HFFc6 (cell line): ENCODE measurements at regions not wholly inside any gene's neighbourhood (a gene's known extent, or its start where the extent isn't known, plus 50 kb on each side); places are given as distances from the start of the nearest gene placed in this dataset.
"Not testable (repeated sequence)": the region's sequence is repeated elsewhere in the genome, so short reads cannot be mapped to it uniquely, and the experiment has no call there.

ENCODE experiments used
- DNase-seq: peaks from one replicate; pipeline ENCODE4 v3.0.0-alpha.2; 2018
- H3K27ac Mint-ChIP-seq: 2 replicates; pipeline ENCODE4 v1.8.0; 2020; ENCODE audit warnings: mild to moderate bottlenecking, mixed read lengths
- H3K27me3 Mint-ChIP-seq: 2 replicates; pipeline ENCODE4 v1.8.0; 2021; ENCODE audit warnings: mild to moderate bottlenecking, moderate library complexity, mixed read lengths; ENCODE audit not compliant: insufficient read depth
- H3K36me3 Mint-ChIP-seq: 2 replicates; pipeline ENCODE4 v1.8.0; 2021; ENCODE audit warnings: low read depth, mixed read lengths
- H3K4me1 Mint-ChIP-seq: 2 replicates; pipeline ENCODE4 v1.8.0; 2020; ENCODE audit warnings: low read depth, mixed read lengths
- H3K4me3 Mint-ChIP-seq: 2 replicates; pipeline ENCODE4 v1.8.0; 2020; ENCODE audit warnings: mild to moderate bottlenecking, moderate library complexity, mixed read lengths
- H3K9me3 Mint-ChIP-seq: 2 replicates; pipeline ENCODE4 v1.8.0; 2020; ENCODE audit warnings: mild to moderate bottlenecking, mixed read lengths
- TF ChIP-seq, protein P1 (sequence below): fragments of 200-600 bp; sonication (generic); IDR thresholded peaks from 2 replicates; pipeline ENCODE4 v1.5.0; 2021; ENCODE audit warnings: antibody characterized with exemption, mild to moderate bottlenecking

DNA sequence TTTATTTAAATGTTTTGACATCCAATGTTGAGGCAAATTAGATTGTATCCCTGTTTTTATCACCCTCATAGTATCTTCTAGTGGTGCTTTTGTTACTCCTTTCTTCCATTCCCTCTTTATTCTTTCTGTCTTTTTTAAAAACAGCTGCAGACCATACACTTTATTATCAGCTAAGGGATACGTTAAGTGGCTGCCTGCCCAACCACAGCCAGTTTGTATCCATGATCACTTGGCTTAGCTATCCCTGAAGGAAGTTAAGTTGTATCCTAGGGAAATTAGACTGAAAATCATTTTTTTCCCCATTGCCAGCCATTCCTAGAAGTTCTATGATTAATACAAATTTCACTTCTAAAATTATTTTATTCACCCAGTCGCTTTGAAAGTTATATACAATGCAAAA, 1032.7 kb downstream of the NR2F1-AS1 start:
- no peak overlapping the region for H3K4me3 Mint-ChIP-seq
- H3K27ac Mint-ChIP-seq = no peak overlapping the region
- peaks cover 51% of the 10 kb centered on the region for H3K4me1 Mint-ChIP-seq
- no peaks in the 10 kb centered on the region for H3K36me3 Mint-ChIP-seq
- no peaks in the 10 kb centered on the region for H3K27me3 Mint-ChIP-seq
- H3K9me3 Mint-ChIP-seq = no peaks in the 10 kb centered on the region
- TF ChIP-seq, protein P1, sequence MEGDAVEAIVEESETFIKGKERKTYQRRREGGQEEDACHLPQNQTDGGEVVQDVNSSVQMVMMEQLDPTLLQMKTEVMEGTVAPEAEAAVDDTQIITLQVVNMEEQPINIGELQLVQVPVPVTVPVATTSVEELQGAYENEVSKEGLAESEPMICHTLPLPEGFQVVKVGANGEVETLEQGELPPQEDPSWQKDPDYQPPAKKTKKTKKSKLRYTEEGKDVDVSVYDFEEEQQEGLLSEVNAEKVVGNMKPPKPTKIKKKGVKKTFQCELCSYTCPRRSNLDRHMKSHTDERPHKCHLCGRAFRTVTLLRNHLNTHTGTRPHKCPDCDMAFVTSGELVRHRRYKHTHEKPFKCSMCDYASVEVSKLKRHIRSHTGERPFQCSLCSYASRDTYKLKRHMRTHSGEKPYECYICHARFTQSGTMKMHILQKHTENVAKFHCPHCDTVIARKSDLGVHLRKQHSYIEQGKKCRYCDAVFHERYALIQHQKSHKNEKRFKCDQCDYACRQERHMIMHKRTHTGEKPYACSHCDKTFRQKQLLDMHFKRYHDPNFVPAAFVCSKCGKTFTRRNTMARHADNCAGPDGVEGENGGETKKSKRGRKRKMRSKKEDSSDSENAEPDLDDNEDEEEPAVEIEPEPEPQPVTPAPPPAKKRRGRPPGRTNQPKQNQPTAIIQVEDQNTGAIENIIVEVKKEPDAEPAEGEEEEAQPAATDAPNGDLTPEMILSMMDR = no peak
- DNase-seq = no peak

DNA sequence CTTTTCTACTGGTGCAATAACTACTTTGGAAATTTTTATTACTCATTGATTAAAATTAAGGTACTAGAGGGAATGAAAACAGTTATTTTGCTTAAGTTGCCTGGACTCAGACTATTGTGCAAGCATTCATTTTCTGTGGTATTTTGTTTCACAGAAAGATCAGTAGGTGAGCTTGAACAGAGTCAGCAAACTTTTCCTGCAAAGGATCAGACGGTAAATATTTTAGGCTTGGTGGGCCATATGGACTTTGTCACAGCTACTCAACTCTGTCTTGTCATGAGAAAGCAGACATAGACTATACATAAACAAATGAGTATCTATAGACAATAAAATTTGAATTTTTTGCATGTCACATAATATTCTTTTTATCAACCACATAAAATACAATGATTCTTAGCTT, 1036.4 kb downstream of the NR2F1-AS1 start:
- no peak overlapping the region for H3K27ac Mint-ChIP-seq
- peaks cover 57% of the 10 kb centered on the region for H3K4me1 Mint-ChIP-seq
- peaks cover 6% of the 10 kb centered on the region; the same call in 1 of the 2 replicates for H3K36me3 Mint-ChIP-seq
- no peak for DNase-seq
- no peak overlapping the region for H3K4me3 Mint-ChIP-seq
- TF ChIP-seq, protein P1 = no peak
- H3K27me3 Mint-ChIP-seq = no peaks in the 10 kb centered on the region
- H3K9me3 Mint-ChIP-seq = peaks cover 9% of the 10 kb centered on the region

DNA sequence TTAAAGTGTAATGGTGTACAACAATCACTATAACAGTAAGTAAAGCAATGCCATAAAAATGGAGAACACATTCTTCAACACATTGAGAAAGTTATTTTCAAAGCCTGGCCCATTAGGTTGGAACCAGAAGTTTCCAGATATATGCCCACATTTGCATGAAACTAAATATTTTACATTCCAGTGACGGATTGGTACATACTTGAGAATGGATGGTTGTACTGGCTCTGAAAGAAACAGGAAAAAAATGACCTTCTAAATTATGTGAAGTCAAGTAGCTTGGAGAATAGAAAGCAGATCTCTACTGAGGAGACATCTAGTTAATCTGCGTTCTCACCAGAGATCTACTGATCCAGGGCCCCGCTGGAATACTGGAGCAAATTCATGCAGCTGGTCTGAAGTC, 1037.0 kb downstream of the NR2F1-AS1 start:
- Mint-ChIP-seq H3K36me3 (peaks cover 6% of the 10 kb centered on the region; the same call in 1 of the 2 replicates), H3K9me3 (peaks cover 9% of the 10 kb centered on the region), H3K27ac (peak overlapping the region; percentile 55; the same call in 1 of the 2 replicates), H3K4me1 (peaks cover 58% of the 10 kb centered on the region), H3K4me3 (no peak overlapping the region), H3K27me3 (no peaks in the 10 kb centered on the region; the same call in 1 of the 2 replicates)
- DNase-seq = peak; percentile 33
- TF ChIP-seq, protein P1 = no peak

DNA sequence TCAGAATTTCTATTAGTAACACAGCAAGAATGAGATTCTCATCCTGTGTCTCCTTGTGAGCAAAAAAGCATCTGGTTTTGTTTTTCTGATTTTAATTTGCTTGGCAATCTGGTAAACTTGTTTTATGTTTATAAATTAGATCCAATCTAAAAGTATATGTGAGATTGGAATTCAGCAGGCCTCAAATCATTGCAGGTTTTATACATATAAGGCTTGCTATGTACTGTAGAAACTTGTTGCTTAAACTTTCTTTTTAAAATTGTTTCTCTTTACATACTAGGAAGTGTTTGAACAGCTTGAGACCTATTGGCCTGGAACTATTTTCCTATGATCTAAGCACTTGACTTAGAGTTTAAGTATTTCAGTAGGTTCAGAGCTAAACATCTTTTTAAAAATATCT, 1037.8 kb downstream of the NR2F1-AS1 start:
- Mint-ChIP-seq H3K27ac (peak overlapping the region; percentile 55; the same call in 1 of the 2 replicates), H3K9me3 (peaks cover 9% of the 10 kb centered on the region), H3K4me3 (no peak overlapping the region), H3K4me1 (peaks cover 58% of the 10 kb centered on the region), H3K27me3 (no peaks in the 10 kb centered on the region; the same call in 1 of the 2 replicates), H3K36me3 (peaks cover 6% of the 10 kb centered on the region; the same call in 1 of the 2 replicates)
- TF ChIP-seq, protein P1 = no peak
- DNase-seq = peak; percentile 27

DNA sequence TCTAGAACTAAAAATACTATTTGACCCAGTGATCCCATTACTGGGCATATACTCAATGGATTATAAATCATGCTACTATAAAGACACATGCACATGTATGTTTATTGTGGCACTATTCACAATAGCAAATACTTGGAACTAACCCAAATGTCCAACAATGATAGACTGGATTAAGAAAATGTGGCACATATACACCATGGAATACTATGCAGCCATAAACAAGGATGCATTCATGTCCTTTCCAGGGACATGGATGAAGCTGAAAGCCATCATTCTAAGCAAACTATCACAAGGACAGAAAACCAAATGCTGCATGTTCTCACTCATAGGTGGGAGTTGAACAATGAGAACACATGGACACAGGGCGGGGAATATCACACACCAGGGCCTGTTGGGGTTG, 1039.0 kb downstream of the NR2F1-AS1 start:
- not testable (repeated sequence) for H3K9me3 Mint-ChIP-seq, DNase-seq, H3K36me3 Mint-ChIP-seq, H3K27ac Mint-ChIP-seq, H3K4me3 Mint-ChIP-seq, H3K27me3 Mint-ChIP-seq
- H3K4me1 Mint-ChIP-seq = peaks cover 58% of the 10 kb centered on the region

DNA sequence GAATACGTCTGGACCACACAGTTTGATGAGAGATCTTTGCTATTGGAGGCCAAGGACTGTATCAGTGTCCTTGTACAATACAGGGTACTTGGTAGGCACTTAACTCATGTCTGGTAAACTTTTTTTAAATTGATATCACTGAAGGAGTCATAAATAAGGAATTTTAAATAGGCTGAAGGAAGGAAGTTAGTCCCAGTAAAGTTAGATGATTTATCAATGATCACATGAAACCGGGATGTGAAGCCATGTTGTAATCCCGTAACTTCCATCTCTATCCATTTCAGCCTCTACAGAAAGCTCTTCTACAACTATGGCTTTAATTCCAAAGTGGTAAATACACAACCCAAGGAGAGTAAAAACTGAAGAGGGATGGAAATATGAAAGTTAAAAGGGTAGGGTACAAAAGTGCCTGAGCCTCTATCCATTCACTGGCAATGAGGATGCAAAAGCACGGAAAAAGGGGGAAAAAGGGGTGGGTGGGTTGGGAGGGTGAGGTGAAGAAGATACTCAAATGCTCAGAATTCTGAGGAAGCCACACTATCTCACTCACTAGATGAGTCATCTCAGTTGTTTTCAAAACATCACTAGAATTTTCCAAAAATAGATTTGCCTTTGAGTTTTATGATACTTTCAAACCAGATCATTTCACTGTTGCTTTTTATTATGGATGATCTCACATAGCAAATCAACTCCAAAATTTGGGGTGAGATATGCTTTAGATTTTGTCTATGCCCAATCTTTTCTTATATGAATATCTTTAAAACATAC, 1053.5 kb downstream of the NR2F1-AS1 start:
- no peaks in the 10 kb centered on the region for H3K27me3 Mint-ChIP-seq
- TF ChIP-seq, protein P1 = no peak
- H3K9me3 Mint-ChIP-seq = no peaks in the 10 kb centered on the region
- peaks cover 4% of the 10 kb centered on the region; the same call in 1 of the 2 replicates for H3K36me3 Mint-ChIP-seq
- H3K4me3 Mint-ChIP-seq = peak overlapping the region; percentile 7; the same call in 1 of the 2 replicates
- H3K27ac Mint-ChIP-seq = peak overlapping the region; percentile 52
- DNase-seq = peak; percentile 56
- peaks cover 27% of the 10 kb centered on the region for H3K4me1 Mint-ChIP-seq
